HCT116 (cell line): ENCODE measurements at regions not wholly inside any gene's neighbourhood (a gene's known extent, or its start where the extent isn't known, plus 50 kb on each side); places are given as distances from the start of the nearest gene placed in this dataset.

Source experiments
- ATAC-seq: fragments of 200-7000 bp; cut with Tn5 transposase; 2 replicates; pipeline ENCODE4 v1.9.1; 2020; ENCODE audit warnings: mild to moderate bottlenecking, moderate library complexity
- BruUV-seq: library from RNA; stranded (reverse); fragments of 400-500 nt; replicated peaks from 2 replicates; lab custom pipeline; 2021; lab: Mats Ljungman, UMichigan
- CTCF ChIA-PET: fragments of 300-600 bp; sonication (Branson Sonifier 250); formaldehyde crosslinking; loops from one replicate; lab custom pipeline; 2021; ENCODE audit warnings: antibody characterized with exemption; lab: Charles Lee
- POLR2A ChIA-PET: fragments of 300-600, 350-600 bp; sonication (Branson Sonifier 250); formaldehyde crosslinking; loops from one replicate; lab custom pipeline; 2021; ENCODE audit warnings: antibody characterized with exemption; lab: Charles Lee
- RAD21 ChIA-PET, 2 experiments: fragments of 300-600 bp; sonication (Branson Sonifier 250); formaldehyde crosslinking; loops; one replicate each; lab custom pipeline; 2023; ENCODE audit warnings: low total read pairs in 2 of 2; ENCODE audit not compliant: uncharacterized antibody in 2 of 2, unreplicated experiment in 2 of 2, low non-redundant PET in 1 of 2; lab: Charles Lee
- DNase-seq: peaks from one replicate; pipeline ENCODE4 v3.0.0-alpha.2; 2010; ENCODE audit warnings: low read depth, low spot score
- H2AFZ ChIP-seq: fragments of 200-600 bp; shearing (Covaris generic), sonication (generic); 2 replicates; pipeline ENCODE4 v1.6.1; 2017; ENCODE audit warnings: low read depth, mixed run types, mixed read lengths, antibody characterized with exemption, low read length; ENCODE audit not compliant: poor library complexity, severe bottlenecking
- H3K27ac ChIP-seq: 2 replicates; pipeline ENCODE4 v1.5.1; 2012; ENCODE audit warnings: low read depth, low read length
- H3K27me3 ChIP-seq: fragments of 200-600 bp; sonication (generic); 2 replicates; pipeline ENCODE4 v1.6.1; 2016; ENCODE audit warnings: mixed run types, low read length, mixed read lengths; ENCODE audit not compliant: insufficient read depth
- H3K36me3 ChIP-seq, 2 experiments: fragments of 200-500 bp in 1 of 2; fragments of 200-600 bp in 1 of 2; sonication (Bioruptor generic) in 1 of 2; sonication (generic) in 1 of 2; 2 replicates each; pipeline versions ENCODE4 v1.5.1 to v1.6.1; 2014 to 2016; ENCODE audit warnings: low read length in 2 of 2, inconsistent platforms in 1 of 2, mixed read lengths in 1 of 2, mixed run types in 1 of 2; ENCODE audit not compliant: insufficient read depth in 2 of 2, control insufficient read depth in 1 of 2
- H3K4me1 ChIP-seq, 2 experiments: fragments of 200-600 bp in 1 of 2; sonication (generic) in 1 of 2; 2 replicates each; pipeline versions ENCODE4 v1.5.1 to v1.6.1; 2012 to 2017; ENCODE audit warnings: low read length in 2 of 2, inconsistent platforms in 1 of 2, mild to moderate bottlenecking in 1 of 2, mixed read lengths in 1 of 2, mixed run types in 1 of 2, moderate library complexity in 1 of 2; ENCODE audit not compliant: insufficient read depth in 2 of 2, control insufficient read depth in 1 of 2
- H3K4me2 ChIP-seq: fragments of 200-600 bp; sonication (generic); 2 replicates; pipeline ENCODE4 v1.6.1; 2017; ENCODE audit warnings: mixed run types, low read length, mixed read lengths
- H3K4me3 ChIP-seq, 2 experiments: fragments of 200-600 bp in 1 of 2; sonication (generic) in 1 of 2; replicated peaks in 1 of 2; 2 replicates each; pipeline ENCODE4 v1.5.1; 2011 to 2016; ENCODE audit warnings: low read length in 2 of 2, control low read depth in 1 of 2, low read depth in 1 of 2, mild to moderate bottlenecking in 1 of 2, mixed read lengths in 1 of 2, mixed run types in 1 of 2
- H3K79me2 ChIP-seq: fragments of 200-600 bp; sonication (generic); 2 replicates; pipeline ENCODE4 v1.6.1; 2017; ENCODE audit warnings: mild to moderate bottlenecking, mixed run types, low read length, moderate library complexity, mixed read lengths; ENCODE audit not compliant: insufficient read depth
- H3K9ac ChIP-seq: fragments of 200-600 bp; sonication (generic); 2 replicates; pipeline ENCODE4 v1.6.1; 2016; ENCODE audit warnings: low read length, mixed read lengths
- H3K9me2 ChIP-seq: fragments of 200-600 bp; sonication (generic), shearing (Covaris generic); 2 replicates; pipeline ENCODE4 v1.6.1; 2017; ENCODE audit warnings: mixed run types, mild to moderate bottlenecking, moderate library complexity; ENCODE audit not compliant: insufficient read depth
- H3K9me3 ChIP-seq, 2 experiments: fragments of 200-500 bp in 1 of 2; fragments of 200-600 bp in 1 of 2; sonication (Bioruptor generic) in 1 of 2; sonication (generic) in 1 of 2; 2 replicates each; pipeline ENCODE4 v1.6.1; 2014 to 2017; ENCODE audit warnings: low read length in 2 of 2, mixed read lengths in 2 of 2, inconsistent platforms in 1 of 2, low read depth in 1 of 2, mild to moderate bottlenecking in 1 of 2, mixed run types in 1 of 2, moderate library complexity in 1 of 2; ENCODE audit not compliant: control insufficient read depth in 1 of 2, insufficient read depth in 1 of 2
- H4K20me1 ChIP-seq: fragments of 200-600 bp; sonication (generic), shearing (Covaris generic); 2 replicates; pipeline ENCODE4 v1.6.1; 2017; ENCODE audit warnings: mixed run types, mild to moderate bottlenecking, moderate library complexity; ENCODE audit not compliant: insufficient read depth
- ATF3 ChIP-seq: IDR thresholded peaks from 2 replicates; pipeline ENCODE4 v1.6.1; 2012
- CBX3 ChIP-seq: IDR thresholded peaks from 2 replicates; pipeline ENCODE4 v1.6.1; 2012; ENCODE audit warnings: low read depth
- CEBPB ChIP-seq: IDR thresholded peaks from 2 replicates; pipeline ENCODE4 v1.6.1; 2012; ENCODE audit warnings: low read depth
- ELF1 ChIP-seq: IDR thresholded peaks from 2 replicates; pipeline ENCODE4 v1.6.1; 2012; ENCODE audit warnings: low read depth, borderline replicate concordance
- EZH2phosphoT487 ChIP-seq: fragments of 200-600 bp; IDR thresholded peaks from 2 replicates; pipeline ENCODE4 v1.6.1; 2018; ENCODE audit warnings: antibody characterized with exemption, borderline replicate concordance
- FOSL1 ChIP-seq: IDR thresholded peaks from 2 replicates; pipeline ENCODE4 v1.6.1; 2012; ENCODE audit warnings: low read depth
- JUND ChIP-seq: IDR thresholded peaks from 2 replicates; pipeline ENCODE4 v1.6.1; 2012
- MAX ChIP-seq: IDR thresholded peaks from 2 replicates; pipeline ENCODE4 v1.6.1; 2012
- POLR2A ChIP-seq: IDR thresholded peaks from 2 replicates; pipeline ENCODE4 v1.7.0; 2011; ENCODE audit warnings: borderline replicate concordance; ENCODE audit not compliant: insufficient read depth, insufficient read length; ENCODE audit errors: extremely low read depth
- POLR2AphosphoS5 ChIP-seq: IDR thresholded peaks from 2 replicates; pipeline ENCODE4 v1.6.1; 2011; ENCODE audit warnings: mild to moderate bottlenecking, low read depth, low read length, moderate library complexity
- RAD21 ChIP-seq: IDR thresholded peaks from 2 replicates; pipeline ENCODE4 v1.6.1; 2012; ENCODE audit warnings: low read depth, mild to moderate bottlenecking
- REST ChIP-seq: IDR thresholded peaks from 2 replicates; pipeline ENCODE4 v1.6.1; 2012; ENCODE audit warnings: low read depth
- SIN3A ChIP-seq: IDR thresholded peaks from 2 replicates; pipeline ENCODE4 v1.6.1; 2012; ENCODE audit warnings: low read depth
- SP1 ChIP-seq: IDR thresholded peaks from 2 replicates; pipeline ENCODE4 v1.6.1; 2012; ENCODE audit warnings: low read depth
- TCF7L2 ChIP-seq: IDR thresholded peaks from 2 replicates; pipeline ENCODE4 v1.7.0; 2011; ENCODE audit warnings: borderline replicate concordance, inconsistent platforms; ENCODE audit not compliant: insufficient read depth, insufficient read length; ENCODE audit errors: extremely low read depth
- YY1 ChIP-seq: IDR thresholded peaks from 2 replicates; pipeline ENCODE4 v1.6.1; 2011; ENCODE audit warnings: low read length, low read depth, moderate library complexity, mild to moderate bottlenecking; ENCODE audit not compliant: insufficient replicate concordance; ENCODE audit errors: extremely low read depth
- ZBTB33 ChIP-seq: IDR thresholded peaks from 2 replicates; pipeline ENCODE4 v1.6.1; 2011; ENCODE audit warnings: mild to moderate bottlenecking, low read length, moderate library complexity; ENCODE audit not compliant: insufficient replicate concordance; ENCODE audit errors: extremely low read depth
- ZFX ChIP-seq: fragments of 450-650 bp; IDR thresholded peaks from 2 replicates; pipeline ENCODE4 v1.6.1; 2017
- ZNF274 ChIP-seq: fragments of 200-500 bp; sonication (Bioruptor generic); IDR thresholded peaks from 2 replicates; pipeline ENCODE4 v1.6.1; 2014; ENCODE audit warnings: mild to moderate bottlenecking, low read depth, low read length, inconsistent platforms
- intact Hi-C: fragments of 100-400 bp; cut with micrococcal nuclease; formaldehyde crosslinking; loops from 2 replicates; pipeline ENCODE4 v1.10.0; 2022

GRCh38 chrX:122941806-122942205 is 242.3 kb upstream of the GRIA3 start (continued):
- no peak for TF ChIP-seq SIN3A

GRCh38 chrX:122943918-122944317 is 240.2 kb upstream of the GRIA3 start:
- H2AFZ ChIP-seq, result no peak overlapping the region
- BruUV-seq, result no TSS peak
- H3K27ac ChIP-seq, result no peak overlapping the region
- no peaks in the 10 kb centered on the region for H3K9me2 ChIP-seq
- TF ChIP-seq TCF7L2 (no peak), ZBTB33 (no peak), SIN3A (no peak), REST (no peak), SP1 (no peak), CEBPB (no peak), ZFX (no peak), ATF3 (no peak), ZNF274 (no peak), FOSL1 (no peak), ELF1 (no peak), EZH2phosphoT487 (no peak), YY1 (no peak), MAX (no peak), JUND (no peak), CBX3 (no peak), RAD21 (no peak), POLR2AphosphoS5 (no peak), POLR2A (no peak)
- DNase-seq (no peak), ATAC-seq (no peak)
- H4K20me1 ChIP-seq, result no peaks in the 10 kb centered on the region
- H3K4me2 ChIP-seq, result no peak overlapping the region
- H3K4me1 ChIP-seq, result no peaks in the 10 kb centered on the region
- no peaks in the 10 kb centered on the region for H3K9me3 ChIP-seq
- RAD21 ChIA-PET, result no interaction called here
- intact Hi-C loops, result no loop called here
- CTCF ChIA-PET, result no interaction called here
- H3K4me3 ChIP-seq, result no peak overlapping the region
- no peaks in the 10 kb centered on the region for H3K27me3 ChIP-seq
- POLR2A ChIA-PET, result no interaction called here
- H3K79me2 ChIP-seq, result no peaks in the 10 kb centered on the region
- H3K36me3 ChIP-seq, result no peaks in the 10 kb centered on the region
- H3K9ac ChIP-seq, result no peak overlapping the region
